ENCODE measurements at regions not wholly inside any gene's neighbourhood (a gene's known extent, or its start where the extent isn't known, plus 50 kb on each side); places are given as distances from the start of the nearest gene placed in this dataset.

- peak overlapping the region in 9 of 10 donors; percentile 48 to 80 (median 75) for H3K27ac ChIP-seq
- H3K27me3 ChIP-seq = no peaks in the 10 kb centered on the region
- WGBS, 2 donors = 71 to 80% methylated on average over 2 of the region's 2 CpGs
- peaks cover 5 to 22% (median 21%) of the 10 kb centered on the region in 9 donors for H3K4me1 ChIP-seq
- intact Hi-C loops (cut with DNase I) = loop anchor here in 1 of 10 donors (2.0 to 5.0 kb wide), 2 partner anchors 50 to 71 kb away; partner anchors contain the start of gene MFGE8
- no peak overlapping the region for H3K4me3 ChIP-seq
- ATAC-seq = peak in 1 of 8 donors; percentile 13
- TF ChIP-seq, protein P1, sequence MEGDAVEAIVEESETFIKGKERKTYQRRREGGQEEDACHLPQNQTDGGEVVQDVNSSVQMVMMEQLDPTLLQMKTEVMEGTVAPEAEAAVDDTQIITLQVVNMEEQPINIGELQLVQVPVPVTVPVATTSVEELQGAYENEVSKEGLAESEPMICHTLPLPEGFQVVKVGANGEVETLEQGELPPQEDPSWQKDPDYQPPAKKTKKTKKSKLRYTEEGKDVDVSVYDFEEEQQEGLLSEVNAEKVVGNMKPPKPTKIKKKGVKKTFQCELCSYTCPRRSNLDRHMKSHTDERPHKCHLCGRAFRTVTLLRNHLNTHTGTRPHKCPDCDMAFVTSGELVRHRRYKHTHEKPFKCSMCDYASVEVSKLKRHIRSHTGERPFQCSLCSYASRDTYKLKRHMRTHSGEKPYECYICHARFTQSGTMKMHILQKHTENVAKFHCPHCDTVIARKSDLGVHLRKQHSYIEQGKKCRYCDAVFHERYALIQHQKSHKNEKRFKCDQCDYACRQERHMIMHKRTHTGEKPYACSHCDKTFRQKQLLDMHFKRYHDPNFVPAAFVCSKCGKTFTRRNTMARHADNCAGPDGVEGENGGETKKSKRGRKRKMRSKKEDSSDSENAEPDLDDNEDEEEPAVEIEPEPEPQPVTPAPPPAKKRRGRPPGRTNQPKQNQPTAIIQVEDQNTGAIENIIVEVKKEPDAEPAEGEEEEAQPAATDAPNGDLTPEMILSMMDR (IDR thresholded peaks at IDR 0.05) = no peak
- DNase-seq = no peak
- no peaks in the 10 kb centered on the region for H3K9me3 ChIP-seq
- no peaks in the 10 kb centered on the region for H3K36me3 ChIP-seq
These were observed 69.8 kb upstream of the MFGE8 start for GRCh38 chr15:88982946-88983342.

- DNase-seq = no peak
- H3K4me1 ChIP-seq = peaks cover 5 to 22% (median 21%) of the 10 kb centered on the region in 9 donors
- 98% methylated on average over 9 of the region's 9 CpGs for WGBS, 2 donors
- no peak for ATAC-seq
- H3K4me3 ChIP-seq = no peak overlapping the region
- peak overlapping the region in 1 of 10 donors; percentile 75 for H3K27ac ChIP-seq
- intact Hi-C loops (cut with DNase I) = loop anchor here in 1 of 10 donors (2.0 to 5.0 kb wide), 2 partner anchors 51 to 72 kb away; partner anchors contain the start of gene MFGE8
- TF ChIP-seq, protein P1 (IDR thresholded peaks at IDR 0.05) = no peak
- H3K9me3 ChIP-seq = no peaks in the 10 kb centered on the region
- H3K27me3 ChIP-seq = no peaks in the 10 kb centered on the region
- no peaks in the 10 kb centered on the region for H3K36me3 ChIP-seq
These were observed 70.8 kb upstream of the MFGE8 start for GRCh38 chr15:88983861-88984429.

- TF ChIP-seq, protein P1 (IDR thresholded peaks at IDR 0.05) = no peak
These were observed 72.6 kb upstream of the MFGE8 start for GRCh38 chr15:88985547-88986393.

GRCh38 chr15:88986949-88987590 is 73.9 kb upstream of the MFGE8 start:
- H3K27me3 ChIP-seq = no peaks in the 10 kb centered on the region
- intact Hi-C loops (cut with DNase I) = no loop called here
- WGBS, 2 donors = 84 to 85% methylated on average over 11 of the region's 11 CpGs
- peaks cover 5 to 18% (median 15%) of the 10 kb centered on the region in 9 donors for H3K4me1 ChIP-seq
- DNase-seq = no peak
- H3K36me3 ChIP-seq = no peaks in the 10 kb centered on the region
- ATAC-seq = no peak
- H3K27ac ChIP-seq = no peak overlapping the region
- no peaks in the 10 kb centered on the region for H3K9me3 ChIP-seq
- H3K4me3 ChIP-seq = no peak overlapping the region
- TF ChIP-seq, protein P1 (IDR thresholded peaks at IDR 0.05) = no peak

More at GRCh38 chr15:88985547-88986393, 72.6 kb upstream of the MFGE8 start:
- Histone ChIP-seq H3K4me1 (peaks cover 5 to 22% (median 21%) of the 10 kb centered on the region in 9 donors), H3K4me3 (no peak overlapping the region), H3K36me3 (no peaks in the 10 kb centered on the region), H3K9me3 (no peaks in the 10 kb centered on the region), H3K27me3 (no peaks in the 10 kb centered on the region), H3K27ac (no peak overlapping the region)
- no peak for DNase-seq
- ATAC-seq = no peak
- intact Hi-C loops (cut with DNase I) = no loop called here
- 80 to 83% methylated on average over 14 of the region's 14 CpGs for WGBS, 2 donors

Data from heart right ventricle (tissue), 16 donors.